ENCODE measurements at regions not wholly inside any gene's neighbourhood (a gene's known extent, or its start where the extent isn't known, plus 50 kb on each side); places are given as distances from the start of the nearest gene placed in this dataset.

DNA sequence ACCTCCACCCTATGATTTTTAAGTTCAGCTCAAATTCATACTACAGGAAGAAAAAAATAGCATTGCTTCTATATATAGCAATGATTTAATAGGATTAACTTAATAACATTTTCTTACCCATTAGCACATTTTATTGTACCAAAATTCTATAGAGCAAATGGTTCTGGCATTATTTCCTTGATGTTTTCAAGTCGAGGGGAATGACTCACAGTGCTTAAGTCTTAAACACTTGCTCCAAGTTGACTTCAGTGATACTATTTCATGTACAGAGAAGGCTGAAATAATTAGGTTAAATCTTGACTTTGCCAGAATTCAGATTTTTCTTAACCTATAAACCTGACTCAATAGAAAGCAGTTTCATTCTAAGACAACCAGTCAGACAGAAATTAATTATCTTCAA lies 1133.8 kb downstream of the SORCS3 start:
- TF ChIP-seq, protein P1, sequence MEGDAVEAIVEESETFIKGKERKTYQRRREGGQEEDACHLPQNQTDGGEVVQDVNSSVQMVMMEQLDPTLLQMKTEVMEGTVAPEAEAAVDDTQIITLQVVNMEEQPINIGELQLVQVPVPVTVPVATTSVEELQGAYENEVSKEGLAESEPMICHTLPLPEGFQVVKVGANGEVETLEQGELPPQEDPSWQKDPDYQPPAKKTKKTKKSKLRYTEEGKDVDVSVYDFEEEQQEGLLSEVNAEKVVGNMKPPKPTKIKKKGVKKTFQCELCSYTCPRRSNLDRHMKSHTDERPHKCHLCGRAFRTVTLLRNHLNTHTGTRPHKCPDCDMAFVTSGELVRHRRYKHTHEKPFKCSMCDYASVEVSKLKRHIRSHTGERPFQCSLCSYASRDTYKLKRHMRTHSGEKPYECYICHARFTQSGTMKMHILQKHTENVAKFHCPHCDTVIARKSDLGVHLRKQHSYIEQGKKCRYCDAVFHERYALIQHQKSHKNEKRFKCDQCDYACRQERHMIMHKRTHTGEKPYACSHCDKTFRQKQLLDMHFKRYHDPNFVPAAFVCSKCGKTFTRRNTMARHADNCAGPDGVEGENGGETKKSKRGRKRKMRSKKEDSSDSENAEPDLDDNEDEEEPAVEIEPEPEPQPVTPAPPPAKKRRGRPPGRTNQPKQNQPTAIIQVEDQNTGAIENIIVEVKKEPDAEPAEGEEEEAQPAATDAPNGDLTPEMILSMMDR (IDR thresholded peaks at IDR 0.05; ENCODE audit: low read length, missing control alignments): no peak
- no peak for DNase-seq (ENCODE audit: low read depth)

DNA sequence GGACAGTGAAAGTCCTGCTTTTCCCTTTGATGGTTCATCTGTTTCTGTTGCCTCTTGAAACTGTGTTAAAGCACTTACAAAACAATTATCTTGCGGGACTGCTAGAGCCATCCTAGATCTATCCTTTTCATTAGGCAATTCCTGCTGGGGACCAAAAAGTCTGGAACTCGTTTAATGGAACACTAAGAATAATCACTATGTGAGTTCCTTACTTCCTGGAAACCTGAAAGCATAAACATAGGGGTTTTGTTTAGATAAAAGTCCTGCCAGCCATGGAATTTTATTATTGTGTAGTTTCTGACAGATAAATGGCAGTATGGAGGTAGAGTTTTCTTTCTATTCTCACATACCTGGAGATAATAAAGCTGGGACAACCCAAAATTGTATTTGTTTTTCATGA lies 1133.3 kb downstream of the SORCS3 start:
- TF ChIP-seq, protein P1 (IDR thresholded peaks at IDR 0.05; ENCODE audit: low read length, missing control alignments): no peak

More for the DNA sequence above, 1133.8 kb downstream of the SORCS3 start:
- H3K4me3 ChIP-seq (replicated peaks; ENCODE audit: low read depth, low read length): no peak overlapping the region

DNA sequence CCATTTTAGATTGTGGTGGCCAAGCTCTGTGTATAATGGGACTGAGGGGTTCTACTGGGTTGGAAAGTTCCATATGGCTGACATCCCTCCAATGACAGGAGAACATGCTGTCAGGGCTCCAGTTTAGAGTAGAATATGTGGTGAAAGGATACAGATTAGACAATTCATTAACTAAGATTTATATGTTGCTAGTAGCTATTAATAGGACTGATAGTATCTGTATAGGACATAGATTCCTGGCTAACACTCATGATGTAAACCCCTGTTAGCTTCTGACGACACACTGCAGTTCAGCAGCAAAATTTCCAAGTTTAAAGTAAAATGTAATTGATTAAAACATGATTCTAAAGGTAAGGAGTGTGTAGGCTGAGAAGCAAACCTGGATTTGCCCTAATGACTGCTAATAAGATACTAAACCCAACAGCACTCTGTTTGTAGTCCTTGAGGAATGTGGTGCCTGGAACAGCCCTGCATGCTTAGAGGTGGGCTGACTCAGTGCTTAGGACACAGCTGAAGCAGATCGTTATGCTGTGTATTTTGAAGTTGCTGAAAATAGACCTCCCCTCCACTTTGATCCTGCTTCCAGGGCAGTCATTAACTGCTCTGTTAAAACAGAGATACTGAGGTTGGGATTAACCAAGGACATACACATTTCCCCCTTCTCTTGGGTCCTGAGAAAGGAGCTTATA lies 1129.6 kb downstream of the SORCS3 start:
- H3K4me3 ChIP-seq (replicated peaks; ENCODE audit: low read depth, low read length): no peak overlapping the region
- TF ChIP-seq, protein P1 (IDR thresholded peaks at IDR 0.05; ENCODE audit: low read length, missing control alignments): no peak
- DNase-seq (ENCODE audit: low read depth): no peak

More for the DNA sequence above, 1133.3 kb downstream of the SORCS3 start:
- H3K4me3 ChIP-seq (replicated peaks; ENCODE audit: low read depth, low read length): no peak overlapping the region
- DNase-seq (ENCODE audit: low read depth): no peak

DNA sequence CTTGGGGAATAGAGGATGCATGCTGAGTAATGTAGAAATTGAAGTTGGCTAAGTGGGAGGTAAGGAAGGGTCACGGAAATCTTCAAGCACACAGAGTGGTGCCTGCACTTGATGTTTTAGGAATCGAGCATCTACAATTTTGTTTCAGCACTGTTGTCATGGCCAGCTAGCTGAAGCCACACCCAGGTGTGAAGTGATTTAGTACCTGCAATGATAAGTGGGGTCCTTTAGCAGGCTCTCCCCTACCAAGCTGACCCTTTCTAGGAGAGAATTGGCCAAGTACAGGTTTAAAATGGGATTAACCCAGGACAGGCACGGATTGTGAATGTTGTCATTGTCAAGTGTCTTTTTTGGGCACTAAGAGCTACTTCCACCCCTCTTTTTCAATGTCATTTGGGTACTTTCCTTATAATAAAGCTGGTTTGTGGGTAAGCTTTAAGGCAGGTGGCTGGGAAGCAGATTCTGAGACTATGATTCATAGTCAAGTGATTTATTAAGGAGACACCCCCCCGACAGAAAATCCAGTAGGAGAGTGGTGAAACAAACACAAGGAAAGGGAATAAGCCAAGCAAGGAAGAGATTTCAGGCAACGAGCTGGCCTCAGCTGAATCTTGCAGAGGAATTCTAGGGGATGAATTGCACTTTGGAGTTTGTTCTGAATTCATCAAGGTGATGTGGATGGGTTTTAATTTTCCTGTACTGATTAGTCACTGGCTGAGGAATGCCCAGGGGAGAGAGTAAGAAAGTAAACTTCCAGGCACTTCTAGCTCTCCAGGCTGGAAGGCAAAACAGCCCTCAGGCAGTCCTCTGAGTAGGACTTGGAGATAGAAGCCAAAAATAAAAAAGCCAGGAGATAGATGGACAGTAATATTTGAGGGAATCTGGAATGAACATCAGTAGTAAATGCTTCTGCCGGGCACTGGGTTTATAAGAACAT lies 1128.4 kb downstream of the SORCS3 start:
- TF ChIP-seq, protein P1 (IDR thresholded peaks at IDR 0.05; ENCODE audit: low read length, missing control alignments): no peak
- H3K4me3 ChIP-seq (replicated peaks; ENCODE audit: low read depth, low read length): no peak overlapping the region
- DNase-seq (ENCODE audit: low read depth): no peak

DNA sequence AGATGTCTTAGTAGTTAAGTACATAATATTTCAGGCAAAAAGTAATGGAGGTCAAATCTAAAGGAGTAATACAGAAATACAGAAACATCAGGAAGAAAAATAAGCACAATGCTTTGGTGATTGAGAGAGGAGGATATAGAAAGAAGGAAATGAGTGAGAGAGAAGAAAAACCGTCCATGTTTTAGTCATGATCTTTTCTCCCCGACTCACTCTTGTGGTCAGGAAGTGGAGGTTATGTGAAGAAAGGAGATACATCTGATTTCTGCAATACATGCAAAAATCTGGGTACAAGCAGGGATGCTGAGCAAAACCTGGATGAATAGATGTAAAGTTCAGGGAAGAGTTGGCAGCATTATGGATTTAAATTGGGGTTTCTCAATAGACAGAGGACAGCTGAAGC lies 1122.5 kb downstream of the SORCS3 start:
- DNase-seq (ENCODE audit: low read depth): no peak
- no peak overlapping the region for H3K4me3 ChIP-seq (replicated peaks; ENCODE audit: low read depth, low read length)
- TF ChIP-seq, protein P1 (IDR thresholded peaks at IDR 0.05; ENCODE audit: low read length, missing control alignments): no peak

DNA sequence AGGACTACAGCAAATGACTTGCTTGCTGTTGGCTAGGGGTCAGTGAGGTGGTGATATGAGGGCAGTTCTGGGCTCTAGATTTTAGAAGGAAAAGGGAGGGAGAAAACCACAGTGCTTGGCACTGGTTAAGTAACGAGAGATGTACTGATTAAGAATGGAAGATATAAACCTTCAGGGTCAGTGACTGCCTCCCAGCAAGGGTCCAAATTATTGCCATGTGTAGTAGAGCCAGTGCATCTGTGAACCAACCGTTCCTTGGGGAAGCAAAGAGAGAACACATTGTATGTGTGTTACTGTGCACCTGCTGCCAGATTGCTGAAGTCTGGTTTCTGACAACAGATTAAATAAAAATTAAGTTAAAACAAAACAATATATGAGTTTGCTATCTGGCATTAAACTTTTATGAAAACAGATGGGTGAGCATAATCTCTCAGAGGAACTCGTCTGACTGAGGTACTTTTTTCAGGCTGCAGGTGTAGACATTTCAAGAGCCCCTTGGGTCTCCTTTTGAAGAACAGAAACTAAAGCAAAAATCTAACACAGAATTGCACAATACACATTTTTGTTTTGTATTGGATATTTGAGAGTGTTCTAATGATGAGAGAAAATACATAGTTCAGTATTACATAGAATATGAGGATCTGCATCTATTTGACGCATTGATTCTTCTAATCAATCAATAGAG lies 1120.6 kb downstream of the SORCS3 start:
- TF ChIP-seq, protein P1 (IDR thresholded peaks at IDR 0.05; ENCODE audit: low read length, missing control alignments): no peak
- DNase-seq (ENCODE audit: low read depth): no peak
- H3K4me3 ChIP-seq (replicated peaks; ENCODE audit: low read depth, low read length): no peak overlapping the region
